ENCODE measurements at regions not wholly inside any gene's neighbourhood (a gene's known extent, or its start where the extent isn't known, plus 50 kb on each side); places are given as distances from the start of the nearest gene placed in this dataset.

GRCh38 chr2:196546151-196546919 is 93.2 kb upstream of the CCDC150 start:
- DNase-seq: peak; percentile 68

GRCh38 chr2:196549052-196549451 is 90.5 kb upstream of the CCDC150 start:
- DNase-seq: no peak

- no peak for DNase-seq
Observed at GRCh38 chr2:196551014-196551413, 88.5 kb upstream of the CCDC150 start.

GRCh38 chr2:196555161-196555560 is 84.4 kb upstream of the CCDC150 start:
- no peak for DNase-seq

GRCh38 chr2:196555726-196556125 is 83.8 kb upstream of the CCDC150 start:
- DNase-seq: no peak

- no peak for DNase-seq
Observed at GRCh38 chr2:196558497-196558896, 81.0 kb upstream of the CCDC150 start.

GRCh38 chr2:196563876-196564275 is 75.6 kb upstream of the CCDC150 start:
- no peak for DNase-seq

- no peak for DNase-seq
Observed at GRCh38 chr2:196565106-196565765, 74.3 kb upstream of the CCDC150 start.

- no peak for DNase-seq
Observed at GRCh38 chr2:196565982-196566381, 73.5 kb upstream of the CCDC150 start.

- peak; percentile 5 for DNase-seq
Observed at GRCh38 chr2:196566961-196567666, 72.4 kb upstream of the CCDC150 start.

GRCh38 chr2:196568506-196568905 is 71.0 kb upstream of the CCDC150 start:
- DNase-seq: no peak

- no peak for DNase-seq
Observed at GRCh38 chr2:196584903-196585302, 54.6 kb upstream of the CCDC150 start.

- DNase-seq: peak; percentile 84
Observed at GRCh38 chr2:196586511-196586991, 53.0 kb upstream of the CCDC150 start.

- no peak for DNase-seq
Observed at GRCh38 chr2:196587056-196587455, 52.5 kb upstream of the CCDC150 start.

GRCh38 chr2:196587739-196588138 is 51.8 kb upstream of the CCDC150 start:
- DNase-seq: no peak

GRCh38 chr2:196589419-196589818 is 50.1 kb upstream of the CCDC150 start:
- no peak for DNase-seq
